ENCODE measurements at regions not wholly inside any gene's neighbourhood (a gene's known extent, or its start where the extent isn't known, plus 50 kb on each side); places are given as distances from the start of the nearest gene placed in this dataset.

DNA sequence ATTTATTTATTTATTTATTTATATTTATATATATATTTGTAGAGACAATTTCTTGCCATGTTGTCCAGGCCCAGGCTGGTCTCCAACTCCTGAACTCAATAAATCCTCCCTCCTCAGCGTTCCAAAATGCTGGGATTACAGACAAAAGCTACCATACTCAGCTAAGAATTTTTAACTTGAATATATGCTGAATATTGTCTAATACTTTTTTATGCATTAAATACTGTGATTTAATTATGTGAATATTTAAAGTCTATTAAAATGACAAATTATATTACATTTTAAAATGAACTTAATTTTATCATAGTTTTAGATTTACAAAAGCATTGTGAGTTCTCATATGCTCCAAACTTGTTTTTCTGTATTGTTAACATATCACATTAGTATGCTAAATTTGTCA is 1022.4 kb downstream of the GRIK2 start:
- H3K4me3 ChIP-seq (ENCODE audit: low read depth, low read length) = no peak overlapping the region
- TF ChIP-seq, protein P1, sequence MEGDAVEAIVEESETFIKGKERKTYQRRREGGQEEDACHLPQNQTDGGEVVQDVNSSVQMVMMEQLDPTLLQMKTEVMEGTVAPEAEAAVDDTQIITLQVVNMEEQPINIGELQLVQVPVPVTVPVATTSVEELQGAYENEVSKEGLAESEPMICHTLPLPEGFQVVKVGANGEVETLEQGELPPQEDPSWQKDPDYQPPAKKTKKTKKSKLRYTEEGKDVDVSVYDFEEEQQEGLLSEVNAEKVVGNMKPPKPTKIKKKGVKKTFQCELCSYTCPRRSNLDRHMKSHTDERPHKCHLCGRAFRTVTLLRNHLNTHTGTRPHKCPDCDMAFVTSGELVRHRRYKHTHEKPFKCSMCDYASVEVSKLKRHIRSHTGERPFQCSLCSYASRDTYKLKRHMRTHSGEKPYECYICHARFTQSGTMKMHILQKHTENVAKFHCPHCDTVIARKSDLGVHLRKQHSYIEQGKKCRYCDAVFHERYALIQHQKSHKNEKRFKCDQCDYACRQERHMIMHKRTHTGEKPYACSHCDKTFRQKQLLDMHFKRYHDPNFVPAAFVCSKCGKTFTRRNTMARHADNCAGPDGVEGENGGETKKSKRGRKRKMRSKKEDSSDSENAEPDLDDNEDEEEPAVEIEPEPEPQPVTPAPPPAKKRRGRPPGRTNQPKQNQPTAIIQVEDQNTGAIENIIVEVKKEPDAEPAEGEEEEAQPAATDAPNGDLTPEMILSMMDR (IDR thresholded peaks at IDR 0.05; ENCODE audit: control insufficient read depth, extremely low read depth, insufficient read depth) = no peak
- DNase-seq (ENCODE audit: low read depth) = no peak

DNA sequence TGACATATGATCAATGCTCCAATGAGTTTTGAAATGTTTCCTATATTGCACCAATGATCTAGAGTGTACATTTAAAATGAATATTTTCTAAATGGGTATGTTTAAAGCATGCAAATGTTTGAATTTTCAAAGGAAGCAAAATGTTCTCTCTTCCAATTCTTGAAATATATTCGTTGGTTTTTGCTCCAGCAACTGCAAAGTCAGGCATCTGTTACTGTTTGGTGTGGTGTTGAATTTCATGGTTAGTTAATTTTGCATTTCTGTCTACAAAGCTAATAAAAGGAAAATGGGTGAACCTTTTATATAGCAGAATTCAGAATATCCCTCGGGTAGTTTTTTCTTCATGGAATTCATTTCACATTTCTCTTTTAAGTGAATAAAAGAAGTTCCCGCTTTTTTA is 1018.3 kb downstream of the GRIK2 start:
- H3K4me3 ChIP-seq (ENCODE audit: low read depth, low read length) = no peak overlapping the region
- no peak for DNase-seq (ENCODE audit: low read depth)
- TF ChIP-seq, protein P1 (IDR thresholded peaks at IDR 0.05; ENCODE audit: control insufficient read depth, extremely low read depth, insufficient read depth) = no peak

DNA sequence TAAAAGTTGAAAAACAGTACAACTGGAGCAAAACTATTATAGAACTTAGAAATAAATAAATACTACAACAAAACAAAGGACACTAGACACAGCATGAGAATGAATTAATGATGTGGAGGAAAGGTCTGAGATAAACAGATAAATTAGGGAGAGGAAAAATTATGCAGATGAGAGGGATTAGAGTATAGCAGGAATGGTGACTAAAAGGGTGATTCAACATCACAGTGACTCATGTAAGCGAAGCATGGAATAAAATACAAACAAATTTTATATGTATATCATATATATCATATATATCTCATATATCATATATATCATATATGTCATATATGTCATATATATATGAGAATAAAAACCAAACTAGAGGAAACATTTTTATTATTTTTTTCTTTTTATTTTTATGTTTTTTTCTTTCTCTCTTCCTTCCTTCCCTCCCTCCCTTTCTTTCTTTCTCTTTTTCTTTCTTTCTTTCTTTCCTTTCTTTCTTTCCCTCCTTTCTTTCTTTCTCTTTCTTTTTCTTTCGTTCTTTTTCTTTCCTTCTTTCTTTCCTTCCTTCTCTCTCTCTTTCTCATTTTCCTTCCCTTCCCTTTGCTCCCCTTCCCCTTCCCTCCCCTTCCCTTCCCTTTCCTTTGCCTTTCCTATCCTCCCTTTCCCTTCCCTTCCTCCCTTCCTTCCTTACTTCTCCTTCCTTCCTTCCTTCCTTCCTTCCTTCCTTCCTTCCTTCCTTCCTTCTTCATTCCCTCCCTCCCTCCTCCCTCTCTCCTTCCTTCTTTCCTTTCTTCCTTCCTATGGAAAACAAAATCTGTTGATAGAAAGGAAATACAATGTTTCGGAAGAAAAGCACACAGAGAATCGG is 1014.6 kb downstream of the GRIK2 start:
- H3K4me3 ChIP-seq (ENCODE audit: low read depth, low read length) = no peak overlapping the region
- TF ChIP-seq, protein P1 (IDR thresholded peaks at IDR 0.05; ENCODE audit: control insufficient read depth, extremely low read depth, insufficient read depth) = no peak
- no peak for DNase-seq (ENCODE audit: low read depth)

DNA sequence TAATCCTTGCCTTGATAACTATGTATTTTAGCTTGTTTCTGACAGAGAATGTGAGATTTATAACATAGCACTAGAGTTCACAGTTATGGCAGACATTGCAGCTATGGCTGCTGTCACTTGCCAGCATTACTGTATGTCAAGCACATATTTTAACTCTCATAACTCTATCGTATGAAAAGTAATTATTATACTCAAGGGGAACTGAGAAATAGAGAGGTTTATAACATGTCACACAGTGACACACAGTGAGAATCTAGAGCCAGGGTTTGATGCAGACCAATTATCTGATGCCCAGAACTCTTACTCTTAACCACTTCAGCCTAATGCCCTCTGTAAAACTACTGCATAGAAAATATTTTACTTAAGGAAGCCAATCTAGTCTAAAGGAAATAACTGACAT is 1012.4 kb downstream of the GRIK2 start:
- TF ChIP-seq, protein P1 (IDR thresholded peaks at IDR 0.05; ENCODE audit: control insufficient read depth, extremely low read depth, insufficient read depth) = no peak
- no peak overlapping the region for H3K4me3 ChIP-seq (ENCODE audit: low read depth, low read length)
- no peak for DNase-seq (ENCODE audit: low read depth)

DNA sequence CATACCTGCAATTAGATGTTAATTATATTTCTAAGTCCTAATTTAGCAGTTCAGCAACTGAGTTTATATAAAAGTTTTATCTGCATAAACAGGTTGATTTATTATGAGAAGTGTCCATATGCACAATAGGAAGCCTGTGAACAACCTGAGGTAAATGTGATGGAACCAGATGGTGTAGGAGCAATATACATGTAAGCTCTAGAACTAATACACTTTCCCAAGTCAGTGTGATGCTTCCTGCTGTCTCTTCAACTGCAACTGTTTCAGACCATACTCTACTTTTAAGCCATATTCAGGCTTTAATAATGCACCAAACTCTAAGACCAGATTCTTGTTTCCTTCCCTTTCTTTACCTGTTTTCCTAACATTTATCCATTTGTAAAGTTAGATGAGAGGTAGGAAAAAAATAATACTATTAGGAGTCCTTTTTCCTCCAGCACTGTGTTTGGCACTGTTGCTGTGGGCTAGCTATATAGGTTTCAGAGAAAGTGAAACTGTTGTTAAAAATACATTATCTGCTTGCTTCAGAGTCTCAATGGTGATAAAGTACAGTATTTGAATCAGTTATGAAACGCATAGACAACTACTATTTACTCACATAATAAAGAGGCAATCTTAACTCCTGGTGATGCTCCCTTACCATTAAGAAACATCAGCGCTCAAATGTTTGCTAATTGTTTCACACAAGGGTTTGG is 1009.3 kb downstream of the GRIK2 start:
- no peak for DNase-seq (ENCODE audit: low read depth)
- TF ChIP-seq, protein P1 (IDR thresholded peaks at IDR 0.05; ENCODE audit: control insufficient read depth, extremely low read depth, insufficient read depth) = no peak
- H3K4me3 ChIP-seq (ENCODE audit: low read depth, low read length) = no peak overlapping the region

DNA sequence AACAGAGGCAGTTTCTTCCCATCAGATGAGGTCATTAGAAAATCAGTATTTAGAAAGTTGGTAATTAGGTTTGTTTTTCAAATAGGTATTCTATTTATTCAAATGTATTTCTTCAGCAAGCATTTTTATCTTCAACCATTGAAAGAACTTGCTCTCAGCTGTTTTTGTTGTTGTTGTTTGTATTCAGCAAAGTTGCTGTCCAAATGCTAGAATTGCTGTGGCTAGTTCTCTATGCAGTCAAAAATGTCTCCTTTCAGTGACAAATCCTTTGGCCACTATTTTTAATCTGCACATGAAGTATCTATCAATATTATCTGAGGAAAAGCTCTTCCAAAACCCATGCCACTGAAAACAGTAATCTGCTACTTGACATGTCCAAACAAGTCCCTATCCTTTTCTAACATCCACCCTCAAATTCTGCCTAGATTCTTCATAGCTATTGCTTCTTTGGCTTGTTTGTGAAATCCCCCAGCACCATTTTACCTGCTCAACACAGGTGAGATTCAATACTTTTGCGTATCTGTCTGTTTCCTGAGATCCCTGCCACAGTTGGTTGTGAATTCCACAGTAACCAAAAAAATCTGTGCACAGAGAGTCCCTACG is 1005.4 kb downstream of the GRIK2 start:
- no peak overlapping the region for H3K4me3 ChIP-seq (ENCODE audit: low read depth, low read length)
- no peak for DNase-seq (ENCODE audit: low read depth)
- TF ChIP-seq, protein P1 (IDR thresholded peaks at IDR 0.05; ENCODE audit: control insufficient read depth, extremely low read depth, insufficient read depth) = no peak

Measured in LNCaP clone FGC (cell line).